SU-DHL-6 (cell line): ENCODE measurements at regions not wholly inside any gene's neighbourhood (a gene's known extent, or its start where the extent isn't known, plus 50 kb on each side); places are given as distances from the start of the nearest gene placed in this dataset.

Experiments used
- CTCF ChIP-seq: fragments of 200-600 bp; sonication (generic); IDR thresholded peaks from one replicate; pipeline ENCODE4 v1.5.1; 2017; ENCODE audit warnings: antibody characterized with exemption, mild to moderate bottlenecking, low read length, moderate library complexity; ENCODE audit not compliant: insufficient read depth, poor library complexity, severe bottlenecking
- EZH2phosphoT487 ChIP-seq: fragments of 200-600 bp; sonication (generic), shearing (Covaris generic); conservative IDR thresholded peaks from 2 replicates; pipeline ENCODE4 v1.6.1; 2018; ENCODE audit warnings: mild to moderate bottlenecking, antibody characterized with exemption, low read length, moderate library complexity, mixed read lengths

DNA sequence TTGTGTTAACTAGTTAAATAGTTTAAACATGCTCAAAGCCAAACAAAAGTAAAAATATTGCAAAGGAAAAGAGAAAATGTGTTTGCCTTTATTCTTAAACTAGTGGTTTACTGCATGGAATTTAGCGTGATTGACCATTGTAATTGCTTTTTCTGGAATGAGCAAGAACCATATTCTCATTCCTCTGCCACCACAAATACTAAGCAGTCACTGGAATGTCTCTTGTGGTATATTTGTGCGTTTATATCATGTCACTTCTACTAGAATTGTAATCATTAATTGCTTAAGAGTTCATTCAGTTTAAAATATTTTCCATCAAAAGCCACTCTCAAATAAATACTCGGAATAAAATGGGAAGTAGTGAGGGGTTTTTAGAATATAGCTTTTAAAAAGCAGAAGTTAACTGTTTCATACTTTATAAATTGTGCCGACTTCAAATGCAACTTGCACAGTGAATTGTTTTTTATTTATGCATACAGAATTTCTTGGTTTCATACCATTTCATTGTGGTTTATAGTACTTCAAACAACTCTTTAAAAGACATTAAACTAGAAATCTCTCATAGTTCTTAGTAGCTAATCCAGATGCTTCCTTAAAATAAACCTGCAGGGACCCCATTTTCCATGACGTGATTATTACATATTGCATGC, 288.1 kb downstream of the EPHA4 start:
- TF ChIP-seq CTCF, result no peak
- no peak for TF ChIP-seq EZH2phosphoT487
